Esophagus squamous epithelium (tissue), 4 donors: ENCODE measurements at regions not wholly inside any gene's neighbourhood (a gene's known extent, or its start where the extent isn't known, plus 50 kb on each side); places are given as distances from the start of the nearest gene placed in this dataset.

Experiments used
- CTCF ChIP-seq, 6 experiments: fragments of 450-650 bp in 4 of 6; fragments of 200-600 bp in 2 of 6; sonication (generic) in 2 of 6; IDR thresholded peaks; one replicate each; pipeline ENCODE4 v1.5.1; 2016 to 2019; ENCODE audit warnings: antibody characterized with exemption in 6 of 6, mild to moderate bottlenecking in 4 of 6, moderate library complexity in 4 of 6
- POLR2A ChIP-seq, 4 donors: fragments of 450-650 bp; IDR thresholded peaks; one replicate each; pipeline ENCODE4 v1.6.1; 2017; ENCODE audit warnings: antibody characterized with exemption in 4 of 4, mild to moderate bottlenecking in 4 of 4, moderate library complexity in 3 of 4

GRCh38 chr16:73213732-73214455 lies 166.0 kb upstream of the ZFHX3 start:
- TF ChIP-seq POLR2A (IDR thresholded peaks at IDR 0.05) (no peak), CTCF (IDR thresholded peaks at IDR 0.05) (no peak)
